Hypothalamus (tissue), 51 donors: ENCODE measurements at regions not wholly inside any gene's neighbourhood (a gene's known extent, or its start where the extent isn't known, plus 50 kb on each side); places are given as distances from the start of the nearest gene placed in this dataset.
A peak's percentile ranks its signal among the peaks of the same experiment; 100 is the strongest.

Experiments used
- DNase-seq, 51 donors: peaks; one replicate each; lab custom pipeline; 2025; lab: John Stamatoyannopoulos, UW

- DNase-seq: no peak
Measured at GRCh38 chrX:88397551-88397950, 349.5 kb upstream of the CPXCR1 start.

GRCh38 chrX:88416002-88416401 lies 331.0 kb upstream of the CPXCR1 start:
- no peak for DNase-seq

- no peak for DNase-seq
Measured at GRCh38 chrX:88416965-88417364, 330.1 kb upstream of the CPXCR1 start.

- no peak for DNase-seq
Measured at GRCh38 chrX:88424071-88424470, 323.0 kb upstream of the CPXCR1 start.

GRCh38 chrX:88424541-88424940 lies 322.5 kb upstream of the CPXCR1 start:
- DNase-seq: no peak

GRCh38 chrX:88425739-88426138 lies 321.3 kb upstream of the CPXCR1 start:
- DNase-seq: peak in 3 of 51 donors; percentile 0 to 13 (median 1)

GRCh38 chrX:88437563-88437962 lies 309.5 kb upstream of the CPXCR1 start:
- no peak for DNase-seq

- no peak for DNase-seq
Measured at GRCh38 chrX:88438209-88438608, 308.8 kb upstream of the CPXCR1 start.

- no peak for DNase-seq
Measured at GRCh38 chrX:88439935-88440334, 307.1 kb upstream of the CPXCR1 start.
